Central memory CD8-positive, alpha-beta T cell (primary cell): ENCODE measurements at regions not wholly inside any gene's neighbourhood (a gene's known extent, or its start where the extent isn't known, plus 50 kb on each side); places are given as distances from the start of the nearest gene placed in this dataset.

Source experiments
- ATAC-seq: fragments of 150-1000 bp; cut with Tn5 transposase; replicated peaks from 2 replicates; pipeline ENCODE4 v1.10.0; 2022; ENCODE audit warnings: mild to moderate bottlenecking, moderate FRiP score, moderate number of reproducible peaks; ENCODE audit not compliant: poor library complexity, severe bottlenecking; ENCODE audit errors: extremely low read depth
- DNase-seq, 2 donors: peaks; one replicate each; pipeline ENCODE4 v3.0.0; 2021; ENCODE audit warnings: low spot score in 2 of 2
- H3K27ac Mint-ChIP-seq: one replicate; pipeline ENCODE4 v1.8.0; 2022; ENCODE audit warnings: low read depth, mild to moderate bottlenecking, moderate library complexity, mixed read lengths
- H3K27me3 Mint-ChIP-seq: one replicate; pipeline ENCODE4 v1.8.0; 2022; ENCODE audit warnings: mixed read lengths
- H3K36me3 Mint-ChIP-seq: one replicate; pipeline ENCODE4 v1.8.0; 2022; ENCODE audit warnings: mild to moderate bottlenecking, moderate library complexity, mixed read lengths; ENCODE audit not compliant: insufficient read depth
- H3K4me1 Mint-ChIP-seq: one replicate; pipeline ENCODE4 v1.8.0; 2022; ENCODE audit warnings: mixed read lengths
- H3K4me3 Mint-ChIP-seq: one replicate; pipeline ENCODE4 v1.8.0; 2022; ENCODE audit warnings: mild to moderate bottlenecking, moderate library complexity, mixed read lengths
- H3K9me3 Mint-ChIP-seq: one replicate; pipeline ENCODE4 v1.8.0; 2022; ENCODE audit warnings: mixed read lengths

- no peaks in the 10 kb centered on the region for H3K27me3 Mint-ChIP-seq
- no peak overlapping the region for H3K4me3 Mint-ChIP-seq
- H3K36me3 Mint-ChIP-seq: no peaks in the 10 kb centered on the region
- H3K27ac Mint-ChIP-seq: no peak overlapping the region
- DNase-seq (peak; percentile 71 to 77), ATAC-seq (peak; percentile 95)
- H3K9me3 Mint-ChIP-seq: no peaks in the 10 kb centered on the region
- H3K4me1 Mint-ChIP-seq: peaks cover 5% of the 10 kb centered on the region
Observed at GRCh38 chr1:114282751-114283403, 129.2 kb upstream of the SYT6 start.

- H3K27me3 Mint-ChIP-seq: peaks cover 11% of the 10 kb centered on the region
- H3K36me3 Mint-ChIP-seq: no peaks in the 10 kb centered on the region
- no peak overlapping the region for H3K4me3 Mint-ChIP-seq
- H3K9me3 Mint-ChIP-seq: no peaks in the 10 kb centered on the region
- no peak for DNase-seq
- peaks cover 5% of the 10 kb centered on the region for H3K4me1 Mint-ChIP-seq
- no peak overlapping the region for H3K27ac Mint-ChIP-seq
- ATAC-seq: no peak
Observed at GRCh38 chr1:114278911-114279310, 125.2 kb upstream of the SYT6 start.

DNA sequence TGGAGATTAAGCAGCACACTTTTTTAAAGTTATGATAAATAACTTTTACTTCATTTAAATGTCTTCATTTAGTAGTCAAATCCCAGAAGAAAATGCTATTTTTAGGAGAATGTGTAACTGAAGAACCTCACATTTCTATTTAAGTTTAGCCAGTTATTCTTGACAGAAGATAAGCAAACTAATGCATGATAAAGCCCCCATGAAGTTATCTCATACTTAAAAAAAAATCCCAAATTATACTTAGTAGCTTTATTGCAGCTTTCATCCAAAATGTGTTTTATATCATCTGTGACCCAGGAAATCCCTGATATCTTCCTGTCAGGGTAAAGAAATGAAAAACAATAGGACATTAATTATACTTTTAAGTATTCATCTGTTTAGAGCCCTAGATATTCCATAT, 124.8 kb upstream of the SYT6 start:
- H3K4me3 Mint-ChIP-seq: no peak overlapping the region
- H3K9me3 Mint-ChIP-seq: no peaks in the 10 kb centered on the region
- H3K27me3 Mint-ChIP-seq: peaks cover 11% of the 10 kb centered on the region
- H3K4me1 Mint-ChIP-seq: peaks cover 5% of the 10 kb centered on the region
- H3K27ac Mint-ChIP-seq: no peak overlapping the region
- no peak for DNase-seq
- ATAC-seq: no peak
- H3K36me3 Mint-ChIP-seq: no peaks in the 10 kb centered on the region

DNA sequence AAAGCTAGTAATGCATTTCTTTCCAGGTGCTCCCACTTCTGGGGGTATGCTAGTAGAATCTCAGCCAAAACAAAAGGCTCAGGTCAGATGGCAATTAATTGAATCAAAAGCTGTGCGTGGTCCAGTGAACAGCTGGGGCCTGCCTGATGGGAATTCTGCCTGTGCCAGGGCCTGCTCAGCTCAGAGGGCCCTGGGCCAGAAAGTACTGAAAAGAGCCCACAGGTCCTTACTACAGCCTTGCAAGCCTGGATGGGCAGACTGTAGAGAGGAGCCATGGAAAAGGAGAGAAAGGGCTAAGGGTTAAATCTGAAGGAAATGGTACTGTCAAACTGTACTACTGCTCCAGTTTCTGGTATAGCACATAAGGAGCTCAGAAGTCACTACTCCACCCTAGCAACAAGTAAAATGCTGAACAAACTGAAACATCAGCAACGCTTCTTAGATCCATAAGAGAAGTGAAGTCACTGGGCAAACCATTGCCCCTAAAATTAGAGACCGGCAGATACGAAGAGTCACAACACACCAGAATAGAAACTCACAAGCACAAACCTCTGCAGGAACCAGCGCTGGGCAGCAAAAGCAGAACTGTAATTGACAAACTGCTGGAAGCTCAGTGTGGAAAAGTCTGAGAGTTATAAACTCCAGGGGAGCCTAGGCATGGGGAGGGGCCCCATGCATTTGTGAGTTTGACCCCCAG, 121.1 kb upstream of the SYT6 start:
- no peak for ATAC-seq

DNA sequence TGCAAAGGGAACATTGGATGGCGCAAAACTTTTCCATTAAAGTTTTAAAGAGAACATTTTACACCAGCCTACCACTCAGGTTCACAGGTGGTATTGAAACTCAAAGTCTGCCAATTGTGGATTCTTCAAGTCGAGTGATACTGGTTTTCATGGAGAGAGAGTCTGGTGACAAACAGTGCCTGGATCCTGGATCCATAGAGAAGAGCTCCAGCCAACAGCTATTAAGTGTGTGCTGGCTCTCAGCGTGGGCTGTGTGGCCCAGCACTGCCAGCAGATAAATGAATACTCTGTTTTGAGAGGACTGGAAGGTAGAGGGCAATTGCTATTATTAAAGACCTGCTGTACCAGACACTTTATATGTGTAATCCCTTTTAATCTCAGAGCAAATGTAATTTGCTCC, 118.9 kb upstream of the SYT6 start:
- H3K27ac Mint-ChIP-seq: no peak overlapping the region
- ATAC-seq (no peak), DNase-seq (no peak)
- no peaks in the 10 kb centered on the region for H3K9me3 Mint-ChIP-seq
- H3K4me3 Mint-ChIP-seq: no peak overlapping the region
- H3K4me1 Mint-ChIP-seq: peaks cover 18% of the 10 kb centered on the region
- H3K27me3 Mint-ChIP-seq: peaks cover 16% of the 10 kb centered on the region
- no peaks in the 10 kb centered on the region for H3K36me3 Mint-ChIP-seq

More for the DNA sequence above, 121.1 kb upstream of the SYT6 start:
- H3K9me3 Mint-ChIP-seq: no peaks in the 10 kb centered on the region
- no peaks in the 10 kb centered on the region for H3K36me3 Mint-ChIP-seq
- H3K27ac Mint-ChIP-seq: no peak overlapping the region
- DNase-seq: no peak
- H3K27me3 Mint-ChIP-seq: peaks cover 11% of the 10 kb centered on the region
- peaks cover 10% of the 10 kb centered on the region for H3K4me1 Mint-ChIP-seq
- H3K4me3 Mint-ChIP-seq: no peak overlapping the region

DNA sequence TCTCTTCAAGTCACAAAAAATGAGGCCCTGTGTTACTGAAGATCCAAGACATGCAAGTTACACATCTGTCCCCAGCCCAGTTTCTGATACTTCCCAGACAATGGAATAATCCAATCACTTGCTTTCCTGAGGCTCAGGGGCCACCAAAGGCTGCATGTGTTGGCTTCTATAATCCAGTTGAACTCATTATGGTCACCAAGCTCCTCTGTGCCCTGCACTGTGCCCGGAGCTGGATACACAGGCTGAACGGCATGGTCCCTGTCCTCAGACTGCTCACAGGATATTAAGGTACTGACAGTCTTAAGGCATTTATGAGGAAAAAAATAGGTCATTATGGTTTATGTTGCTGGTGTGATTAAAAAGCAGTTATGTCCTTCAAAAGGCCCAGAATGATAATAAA, 117.0 kb upstream of the SYT6 start:
- ATAC-seq (no peak), DNase-seq (no peak)
- H3K27me3 Mint-ChIP-seq: peaks cover 22% of the 10 kb centered on the region
- no peak overlapping the region for H3K4me3 Mint-ChIP-seq
- no peaks in the 10 kb centered on the region for H3K9me3 Mint-ChIP-seq
- H3K4me1 Mint-ChIP-seq: peaks cover 13% of the 10 kb centered on the region
- no peak overlapping the region for H3K27ac Mint-ChIP-seq
- H3K36me3 Mint-ChIP-seq: no peaks in the 10 kb centered on the region

GRCh38 chr1:114270282-114270681, 116.6 kb upstream of the SYT6 start:
- DNase-seq (no peak), ATAC-seq (no peak)
- H3K9me3 Mint-ChIP-seq: no peaks in the 10 kb centered on the region
- no peaks in the 10 kb centered on the region for H3K36me3 Mint-ChIP-seq
- no peak overlapping the region for H3K4me3 Mint-ChIP-seq
- peaks cover 12% of the 10 kb centered on the region for H3K4me1 Mint-ChIP-seq
- H3K27me3 Mint-ChIP-seq: peaks cover 22% of the 10 kb centered on the region
- no peak overlapping the region for H3K27ac Mint-ChIP-seq

- ATAC-seq (no peak), DNase-seq (no peak)
- no peak overlapping the region for H3K4me3 Mint-ChIP-seq
- no peak overlapping the region for H3K27ac Mint-ChIP-seq
- peaks cover 12% of the 10 kb centered on the region for H3K4me1 Mint-ChIP-seq
- peaks cover 25% of the 10 kb centered on the region for H3K27me3 Mint-ChIP-seq
- H3K36me3 Mint-ChIP-seq: no peaks in the 10 kb centered on the region
- no peaks in the 10 kb centered on the region for H3K9me3 Mint-ChIP-seq
Observed at GRCh38 chr1:114269539-114269938, 115.9 kb upstream of the SYT6 start.

- Mint-ChIP-seq H3K9me3 (no peaks in the 10 kb centered on the region), H3K27ac (no peak overlapping the region), H3K36me3 (no peaks in the 10 kb centered on the region), H3K4me3 (no peak overlapping the region), H3K27me3 (peaks cover 19% of the 10 kb centered on the region), H3K4me1 (no peaks in the 10 kb centered on the region)
- DNase-seq (no peak), ATAC-seq (no peak)
Observed at GRCh38 chr1:114263343-114263742, 109.7 kb upstream of the SYT6 start.

GRCh38 chr1:114262337-114262736, 108.7 kb upstream of the SYT6 start:
- H3K27ac Mint-ChIP-seq: no peak overlapping the region

DNA sequence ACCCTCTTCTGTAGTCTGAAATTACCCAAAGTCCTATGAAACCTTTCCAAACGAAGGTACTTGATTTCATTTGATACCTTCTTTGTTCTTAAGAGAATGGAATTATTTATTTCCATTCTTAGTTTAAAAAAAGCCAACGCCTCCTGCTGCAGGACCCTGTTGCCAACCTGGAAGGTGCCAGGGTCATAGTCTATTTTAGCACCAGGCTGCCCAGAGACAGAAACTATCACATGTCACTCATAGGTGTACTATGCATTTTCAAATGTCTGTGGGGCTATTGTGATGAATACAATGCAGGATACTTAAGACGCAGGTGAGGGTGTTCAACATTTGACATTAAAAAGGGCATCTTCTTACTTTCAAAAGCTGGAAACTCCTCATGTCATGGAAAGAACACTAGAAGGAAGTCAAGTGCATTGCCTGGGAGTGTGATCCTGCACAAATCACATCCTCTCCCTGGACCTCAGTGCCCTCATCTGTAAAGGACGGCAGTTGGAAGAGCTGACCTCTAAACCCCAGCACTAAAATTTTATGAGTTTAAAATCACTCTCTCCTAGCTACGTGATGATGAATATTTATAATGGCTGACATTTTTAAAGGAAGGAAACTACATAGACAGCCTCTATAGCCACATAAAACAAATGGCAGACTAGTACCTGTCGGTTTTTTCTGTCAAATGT, 107.3 kb upstream of the SYT6 start:
- Mint-ChIP-seq H3K9me3 (no peaks in the 10 kb centered on the region), H3K4me3 (no peak overlapping the region), H3K27me3 (peaks cover 9% of the 10 kb centered on the region), H3K27ac (no peak overlapping the region), H3K36me3 (no peaks in the 10 kb centered on the region), H3K4me1 (no peaks in the 10 kb centered on the region)
- DNase-seq: no peak
- no peak for ATAC-seq

More at GRCh38 chr1:114262337-114262736, 108.7 kb upstream of the SYT6 start:
- no peaks in the 10 kb centered on the region for H3K36me3 Mint-ChIP-seq
- H3K27me3 Mint-ChIP-seq: peaks cover 19% of the 10 kb centered on the region
- H3K9me3 Mint-ChIP-seq: no peaks in the 10 kb centered on the region
- DNase-seq (no peak), ATAC-seq (no peak)
- no peaks in the 10 kb centered on the region for H3K4me1 Mint-ChIP-seq
- H3K4me3 Mint-ChIP-seq: no peak overlapping the region

DNA sequence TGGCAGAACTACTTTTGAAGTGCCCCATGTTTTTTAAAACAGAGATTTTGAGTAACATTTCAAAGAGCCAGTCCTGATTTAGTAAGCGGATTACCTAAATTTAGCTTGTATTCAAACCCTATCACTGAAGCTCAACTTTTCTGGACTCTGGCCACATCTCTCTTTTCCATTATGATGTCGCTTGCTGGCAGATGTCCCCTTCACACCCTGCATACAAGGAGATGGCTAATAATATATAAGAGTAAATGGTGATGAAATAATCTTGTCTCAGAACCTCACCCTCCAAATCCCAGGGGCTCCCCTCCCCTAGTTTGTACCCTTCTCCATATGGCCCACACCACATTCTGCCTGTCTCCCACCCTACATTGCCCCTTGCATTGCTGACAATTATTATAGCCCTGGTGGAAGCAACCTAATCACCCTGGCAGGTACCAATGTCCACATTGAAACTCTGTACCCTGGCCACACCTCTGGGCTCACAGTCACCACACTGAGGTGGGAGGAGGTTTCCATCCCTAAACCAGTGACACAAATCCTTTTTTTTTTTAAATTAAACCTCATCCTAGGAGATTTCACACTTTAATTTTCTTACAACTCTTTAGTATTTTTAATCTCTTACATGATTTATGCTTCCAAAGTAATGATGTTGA, 106.0 kb upstream of the SYT6 start:
- DNase-seq (no peak), ATAC-seq (no peak)
- peaks cover 1% of the 10 kb centered on the region for H3K9me3 Mint-ChIP-seq
- no peaks in the 10 kb centered on the region for H3K36me3 Mint-ChIP-seq
- no peak overlapping the region for H3K4me3 Mint-ChIP-seq
- H3K4me1 Mint-ChIP-seq: no peaks in the 10 kb centered on the region
- no peaks in the 10 kb centered on the region for H3K27me3 Mint-ChIP-seq
- no peak overlapping the region for H3K27ac Mint-ChIP-seq
